H1 (cell line): ENCODE measurements at regions not wholly inside any gene's neighbourhood (a gene's known extent, or its start where the extent isn't known, plus 50 kb on each side); places are given as distances from the start of the nearest gene placed in this dataset.

Experiments used
- CHD7 ChIP-seq: fragments of 300-600 bp; sonication (generic); IDR thresholded peaks from 2 replicates; pipeline ENCODE4 v1.7.1; 2012; ENCODE audit warnings: low read length, moderate library complexity, mild to moderate bottlenecking, inconsistent platforms; ENCODE audit not compliant: insufficient replicate concordance
- EGR1 ChIP-seq: IDR thresholded peaks from 2 replicates; pipeline ENCODE4 v1.6.1; 2011; ENCODE audit warnings: low read depth, low read length, borderline replicate concordance
- KDM5A ChIP-seq: fragments of 200-600 bp; IDR thresholded peaks from 2 replicates; pipeline ENCODE4 v1.7.1; 2012; ENCODE audit warnings: mild to moderate bottlenecking, low read length, inconsistent platforms, mixed read lengths
- POLR2A ChIP-seq, 2 experiments: IDR thresholded peaks; 1 replicate in 1 of 2; 2 replicates in 1 of 2; pipeline ENCODE4 v1.6.1; 2011; ENCODE audit warnings: low read depth in 2 of 2, low read length in 2 of 2, mild to moderate bottlenecking in 2 of 2; ENCODE audit errors: control extremely low read depth in 1 of 2
- SIN3A ChIP-seq, 2 experiments: IDR thresholded peaks in 1 of 2; conservative IDR thresholded peaks in 1 of 2; 2 replicates each; pipeline ENCODE4 v1.6.1; 2011 to 2012; ENCODE audit warnings: low read length in 2 of 2, improper control_type of control experiment in 1 of 2, low read depth in 1 of 2, mild to moderate bottlenecking in 1 of 2
- SP2 ChIP-seq: IDR thresholded peaks from 2 replicates; pipeline ENCODE4 v1.6.1; 2012; ENCODE audit warnings: mild to moderate bottlenecking, low read length, inconsistent platforms
- TAF1 ChIP-seq: IDR thresholded peaks from 2 replicates; pipeline ENCODE4 v1.6.1; 2011; ENCODE audit warnings: mild to moderate bottlenecking, low read depth, low read length

- TF ChIP-seq CHD7 (no peak), KDM5A (no peak), SIN3A (conservative IDR thresholded peaks at IDR 0.05 in 1 of 2, IDR thresholded peaks at IDR 0.05 in 1 of 2; ENCODE audit: low read depth in 1 of 2, low read length in 2 of 2) (no peak), EGR1 (no peak), TAF1 (no peak), SP2 (no peak), POLR2A (IDR thresholded peaks at IDR 0.05; ENCODE audit: control extremely low read depth in 1 of 2, low read depth in 2 of 2, low read length in 2 of 2) (no peak)
These were observed 221.8 kb upstream of the GGTLC1 start (continued) for GRCh38 chr20:24210356-24210755.
